ENCODE measurements at regions not wholly inside any gene's neighbourhood (a gene's known extent, or its start where the extent isn't known, plus 50 kb on each side); places are given as distances from the start of the nearest gene placed in this dataset.
A peak's percentile ranks its signal among the peaks of the same experiment; 100 is the strongest.
"Not testable (repeated sequence)": the region's sequence is repeated elsewhere in the genome, so short reads cannot be mapped to it uniquely, and the experiment has no call there.

- no peak for TF ChIP-seq POLR2AphosphoS5 (IDR thresholded peaks at IDR 0.05; ENCODE audit: low read depth, low read length)
- TF ChIP-seq ELF1 (IDR thresholded peaks at IDR 0.05; ENCODE audit: borderline replicate concordance, low read depth) = no peak
- peak; percentile 34 to 49 (median 43); a peak in 5 of 6 replicates for TF ChIP-seq CTCF (IDR thresholded peaks at IDR 0.05 in 2 of 3, conservative IDR thresholded peaks at IDR 0.05 in 1 of 3; ENCODE audit: borderline replicate concordance in 1 of 3, insufficient read depth in 1 of 3, low read depth in 2 of 3, low read length in 2 of 3)
- TF ChIP-seq RAD21 (IDR thresholded peaks at IDR 0.05; ENCODE audit: low read depth) = peak; percentile 55
- Histone ChIP-seq H3K4me3 (replicated peaks in 1 of 2; ENCODE audit: low read depth in 1 of 2, low read length in 2 of 2) (no peak overlapping the region), H3K9me3 (ENCODE audit: control insufficient read depth in 1 of 2, insufficient read depth in 1 of 2, low read depth in 1 of 2, low read length in 2 of 2) (no peaks in the 10 kb centered on the region), H3K9ac (ENCODE audit: low read length) (no peak overlapping the region), H3K4me2 (ENCODE audit: low read length) (no peak overlapping the region), H4K20me1 (ENCODE audit: insufficient read depth) (no peaks in the 10 kb centered on the region), H3K27me3 (ENCODE audit: insufficient read depth, low read length) (no peaks in the 10 kb centered on the region), H3K36me3 (ENCODE audit: control insufficient read depth in 1 of 2, insufficient read depth in 2 of 2, low read length in 2 of 2) (no peaks in the 10 kb centered on the region), H3K4me1 (ENCODE audit: control insufficient read depth in 1 of 2, insufficient read depth in 2 of 2, low read length in 2 of 2) (no peaks in the 10 kb centered on the region), H3K27ac (ENCODE audit: low read depth, low read length) (no peak overlapping the region), H3K9me2 (ENCODE audit: insufficient read depth) (no peaks in the 10 kb centered on the region), H2AFZ (ENCODE audit: low read depth, low read length, poor library complexity, severe bottlenecking) (no peak overlapping the region), H3K79me2 (ENCODE audit: insufficient read depth, low read length) (no peaks in the 10 kb centered on the region)
- no TSS peak for BruUV-seq (replicated peaks)
- POLR2A ChIA-PET = no interaction called here
- RAD21 ChIA-PET (ENCODE audit: low non-redundant PET in 1 of 2, low total read pairs in 2 of 2, uncharacterized antibody in 2 of 2, unreplicated experiment in 2 of 2) = no interaction called here
- ATAC-seq (peak; percentile 65), DNase-seq (ENCODE audit: low read depth, low spot score) (no peak)
- CTCF ChIA-PET = interaction anchor here (0.9 to 2.8 kb wide), 2 partner anchors 171 to 189 kb away, joined by 3 to 19 read pairs; no protein-coding TSS in a partner anchor
- intact Hi-C loops (cut with micrococcal nuclease) = loop anchor here (2.0 kb wide), 1 partner anchor 171 kb away; no protein-coding TSS in a partner anchor
Measured at GRCh38 chr6:106807947-106808611, 166.4 kb downstream of the CD24 start.

- DNase-seq (ENCODE audit: low read depth, low spot score); CTCF ChIA-PET; H3K4me2 ChIP-seq (ENCODE audit: low read length); POLR2A ChIA-PET; H3K4me3 ChIP-seq (replicated peaks in 1 of 2; ENCODE audit: low read depth in 1 of 2, low read length in 2 of 2); H2AFZ ChIP-seq (ENCODE audit: low read depth, low read length, poor library complexity, severe bottlenecking); H3K79me2 ChIP-seq (ENCODE audit: insufficient read depth, low read length); H3K9me3 ChIP-seq (ENCODE audit: control insufficient read depth in 1 of 2, insufficient read depth in 1 of 2, low read depth in 1 of 2, low read length in 2 of 2); H3K9ac ChIP-seq (ENCODE audit: low read length); H3K27me3 ChIP-seq (ENCODE audit: insufficient read depth, low read length); RAD21 ChIA-PET (ENCODE audit: low non-redundant PET in 1 of 2, low total read pairs in 2 of 2, uncharacterized antibody in 2 of 2, unreplicated experiment in 2 of 2); H3K27ac ChIP-seq (ENCODE audit: low read depth, low read length); BruUV-seq (replicated peaks); intact Hi-C loops (cut with micrococcal nuclease); H4K20me1 ChIP-seq (ENCODE audit: insufficient read depth); H3K9me2 ChIP-seq (ENCODE audit: insufficient read depth); H3K4me1 ChIP-seq (ENCODE audit: control insufficient read depth in 1 of 2, insufficient read depth in 2 of 2, low read length in 2 of 2); H3K36me3 ChIP-seq (ENCODE audit: control insufficient read depth in 1 of 2, insufficient read depth in 2 of 2, low read length in 2 of 2); ATAC-seq: not testable (repeated sequence)
Measured at GRCh38 chr6:106806253-106806652, 168.3 kb downstream of the CD24 start.
